ENCODE measurements at regions not wholly inside any gene's neighbourhood (a gene's known extent, or its start where the extent isn't known, plus 50 kb on each side); places are given as distances from the start of the nearest gene placed in this dataset.

GRCh38 chr5:29852329-29852728 lies 1341.2 kb upstream of the CDH6 start:
- no peak overlapping the region for H3K27ac ChIP-seq
- 59% methylated on average over 2 of the region's 2 CpGs for WGBS
- no peaks in the 10 kb centered on the region for H3K36me3 ChIP-seq
- no peak overlapping the region for H3K4me3 ChIP-seq
- no peaks in the 10 kb centered on the region for H3K9me3 ChIP-seq
- DNase-seq (ENCODE audit: low spot score in 2 of 2): no peak
- H3K4me1 ChIP-seq: no peaks in the 10 kb centered on the region
- no peak for TF ChIP-seq CTCF (IDR thresholded peaks at IDR 0.05)
- no peak for TF ChIP-seq POLR2AphosphoS5 (IDR thresholded peaks at IDR 0.05)
- TF ChIP-seq POLR2A (IDR thresholded peaks at IDR 0.05): no peak
- TF ChIP-seq EP300 (IDR thresholded peaks at IDR 0.05): no peak
- H3K27me3 ChIP-seq: no peaks in the 10 kb centered on the region

GRCh38 chr5:29845206-29845605 lies 1348.3 kb upstream of the CDH6 start:
- no peak overlapping the region for H3K4me3 ChIP-seq
- no peaks in the 10 kb centered on the region for H3K9me3 ChIP-seq
- no peak overlapping the region for H3K27ac ChIP-seq
- no peaks in the 10 kb centered on the region for H3K27me3 ChIP-seq
- no peak for DNase-seq (ENCODE audit: low spot score in 2 of 2)
- TF ChIP-seq POLR2A (IDR thresholded peaks at IDR 0.05) (no peak), POLR2AphosphoS5 (IDR thresholded peaks at IDR 0.05) (no peak), EP300 (IDR thresholded peaks at IDR 0.05) (no peak), CTCF (IDR thresholded peaks at IDR 0.05) (no peak)
- 92% methylated on average over 3 of the region's 3 CpGs for WGBS
- no peaks in the 10 kb centered on the region for H3K36me3 ChIP-seq
- H3K4me1 ChIP-seq: no peaks in the 10 kb centered on the region

GRCh38 chr5:29833394-29833793 lies 1360.1 kb upstream of the CDH6 start:
- Histone ChIP-seq H3K27me3 (no peaks in the 10 kb centered on the region), H3K27ac (no peak overlapping the region), H3K4me1 (no peaks in the 10 kb centered on the region), H3K4me3 (no peak overlapping the region), H3K9me3 (no peaks in the 10 kb centered on the region), H3K36me3 (no peaks in the 10 kb centered on the region)
- no peak for TF ChIP-seq EP300 (IDR thresholded peaks at IDR 0.05)
- TF ChIP-seq POLR2A (IDR thresholded peaks at IDR 0.05): no peak
- no peak for TF ChIP-seq POLR2AphosphoS5 (IDR thresholded peaks at IDR 0.05)
- no peak for TF ChIP-seq CTCF (IDR thresholded peaks at IDR 0.05)
- no peak for DNase-seq (ENCODE audit: low spot score in 2 of 2)
- 63% methylated on average over 2 of the region's 2 CpGs for WGBS

- no peaks in the 10 kb centered on the region for H3K36me3 ChIP-seq
- WGBS: 42% methylated on average over 4 of the region's 4 CpGs
- TF ChIP-seq POLR2A (IDR thresholded peaks at IDR 0.05) (no peak), EP300 (IDR thresholded peaks at IDR 0.05) (no peak), CTCF (IDR thresholded peaks at IDR 0.05) (no peak), POLR2AphosphoS5 (IDR thresholded peaks at IDR 0.05) (no peak)
Measured at GRCh38 chr5:29822521-29822920, 1371.0 kb upstream of the CDH6 start.

DNA sequence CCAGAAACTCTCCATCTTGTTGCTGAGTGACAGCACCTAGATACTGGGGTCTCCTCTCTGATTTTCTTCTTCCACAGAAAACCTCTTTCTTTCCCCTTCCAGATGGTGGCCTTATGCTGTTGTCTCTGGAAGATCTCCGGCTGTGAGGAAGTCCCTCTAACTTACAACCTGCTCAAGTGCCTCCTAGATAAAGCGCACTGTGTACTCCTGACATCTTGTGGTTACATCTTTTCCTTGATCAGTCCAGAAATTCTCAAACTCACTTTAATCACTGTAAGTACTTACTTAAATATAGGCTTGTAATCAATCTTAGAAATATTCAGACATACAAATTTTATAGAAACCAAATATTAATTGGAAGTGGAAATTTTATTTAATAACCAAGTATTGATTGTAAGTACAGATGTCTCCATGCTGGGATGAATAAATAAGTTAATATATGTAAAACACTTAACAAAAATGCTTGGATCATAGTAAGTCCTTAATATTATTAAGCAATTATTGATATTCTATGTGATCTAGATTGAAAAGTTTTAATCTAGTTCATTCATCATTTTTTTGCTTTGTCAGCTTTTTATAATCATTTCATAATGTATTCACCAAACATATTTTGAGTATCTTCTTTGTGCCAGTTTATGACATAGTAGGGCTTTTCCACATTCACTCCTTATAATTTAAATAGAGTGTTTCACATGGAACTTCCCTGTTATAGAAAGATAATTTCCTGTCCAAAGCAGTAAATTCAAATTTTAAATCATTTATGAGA lies 1381.4 kb upstream of the CDH6 start:
- WGBS: 41% methylated on average over 2 of the region's 2 CpGs
- TF ChIP-seq EP300 (IDR thresholded peaks at IDR 0.05): no peak
- no peak for TF ChIP-seq POLR2AphosphoS5 (IDR thresholded peaks at IDR 0.05)
- TF ChIP-seq POLR2A (IDR thresholded peaks at IDR 0.05): no peak
- TF ChIP-seq CTCF (IDR thresholded peaks at IDR 0.05): no peak
- DNase-seq (ENCODE audit: low spot score in 2 of 2): no peak

More at GRCh38 chr5:29822521-29822920, 1371.0 kb upstream of the CDH6 start:
- no peaks in the 10 kb centered on the region for H3K27me3 ChIP-seq
- no peak for DNase-seq (ENCODE audit: low spot score in 2 of 2)
- H3K4me1 ChIP-seq: no peaks in the 10 kb centered on the region
- no peaks in the 10 kb centered on the region for H3K9me3 ChIP-seq
- no peak overlapping the region for H3K4me3 ChIP-seq
- H3K27ac ChIP-seq: no peak overlapping the region

More for the DNA sequence above, 1381.4 kb upstream of the CDH6 start:
- Histone ChIP-seq H3K4me3 (no peak overlapping the region), H3K27me3 (no peaks in the 10 kb centered on the region), H3K4me1 (no peaks in the 10 kb centered on the region), H3K9me3 (no peaks in the 10 kb centered on the region), H3K27ac (no peak overlapping the region), H3K36me3 (no peaks in the 10 kb centered on the region)
